OCI-LY3 (cell line): ENCODE measurements at regions not wholly inside any gene's neighbourhood (a gene's known extent, or its start where the extent isn't known, plus 50 kb on each side); places are given as distances from the start of the nearest gene placed in this dataset.

Source experiments
- H2AFZ ChIP-seq: fragments of 200-600, 300-600 bp; shearing (Covaris generic); 2 replicates; pipeline ENCODE4 v1.6.0; 2014; ENCODE audit warnings: antibody characterized with exemption, low read depth, low read length
- H3K27ac ChIP-seq: fragments of 200-600, 300-600 bp; sonication (generic); 2 replicates; pipeline ENCODE4 v1.5.1; 2014; ENCODE audit warnings: mild to moderate bottlenecking, low read length, moderate library complexity, mixed read lengths
- H3K27me3 ChIP-seq: fragments of 200-600, 300-600 bp; sonication (generic); 2 replicates; pipeline ENCODE4 v1.6.1; 2014; ENCODE audit warnings: low read depth, low read length, mixed read lengths
- H3K36me3 ChIP-seq: fragments of 200-600, 300-600 bp; sonication (generic); replicated peaks from 2 replicates; pipeline ENCODE3; 2014; ENCODE audit warnings: low read depth, low read length, mixed read lengths
- H3K4me1 ChIP-seq: fragments of 300-600, 200-600 bp; sonication (generic); 2 replicates; pipeline ENCODE4 v1.6.1; 2014; ENCODE audit warnings: low read length, mixed read lengths
- H3K4me2 ChIP-seq: fragments of 200-600, 300-600 bp; sonication (generic); 2 replicates; pipeline ENCODE4 v1.6.1; 2014; ENCODE audit warnings: low read length, mixed read lengths
- H3K4me3 ChIP-seq: fragments of 300-600, 200-600 bp; sonication (generic); 2 replicates; pipeline ENCODE4 v1.5.1; 2014; ENCODE audit warnings: antibody characterized with exemption, mild to moderate bottlenecking, low read length, moderate library complexity
- H3K79me2 ChIP-seq: fragments of 300-600, 200-600 bp; shearing (Covaris generic); 2 replicates; pipeline ENCODE4 v1.6.1; 2014; ENCODE audit warnings: mild to moderate bottlenecking, low read length, mixed read lengths
- H3K9ac ChIP-seq: fragments of 300-600, 200-600 bp; shearing (Covaris generic); 2 replicates; pipeline ENCODE4 v1.6.0; 2014; ENCODE audit warnings: mild to moderate bottlenecking, low read length, moderate library complexity
- H3K9me3 ChIP-seq: fragments of 200-600, 300-600 bp; shearing (Covaris generic); 2 replicates; pipeline ENCODE4 v1.6.1; 2014; ENCODE audit warnings: low read length, mixed read lengths; ENCODE audit not compliant: insufficient read depth
- H4K20me1 ChIP-seq: fragments of 200-600, 300-600 bp; sonication (generic); 2 replicates; pipeline ENCODE4 v1.6.1; 2016; ENCODE audit warnings: low read length, mixed read lengths; ENCODE audit not compliant: insufficient read depth
- CTCF ChIP-seq: fragments of 200-600, 300-600 bp; sonication (generic); IDR thresholded peaks from 2 replicates; pipeline ENCODE4 v1.5.1; 2014; ENCODE audit warnings: antibody characterized with exemption, low read length, low read depth
- EZH2phosphoT487 ChIP-seq: fragments of 200-600 bp; shearing (Covaris generic); IDR thresholded peaks from 2 replicates; pipeline ENCODE4 v1.6.1; 2018; ENCODE audit warnings: antibody characterized with exemption, mixed run types, low read depth

- Histone ChIP-seq H3K27me3 (no peaks in the 10 kb centered on the region), H3K4me1 (no peaks in the 10 kb centered on the region), H3K27ac (no peak overlapping the region), H3K36me3 (no peaks in the 10 kb centered on the region), H4K20me1 (no peaks in the 10 kb centered on the region), H3K9me3 (no peaks in the 10 kb centered on the region), H3K79me2 (no peaks in the 10 kb centered on the region), H3K9ac (no peak overlapping the region), H2AFZ (no peak overlapping the region), H3K4me2 (no peak overlapping the region), H3K4me3 (no peak overlapping the region)
- no peak for TF ChIP-seq CTCF
- TF ChIP-seq EZH2phosphoT487, result no peak
These were observed 484.0 kb upstream of the MBL2 start for GRCh38 chr10:53256623-53257022.

DNA sequence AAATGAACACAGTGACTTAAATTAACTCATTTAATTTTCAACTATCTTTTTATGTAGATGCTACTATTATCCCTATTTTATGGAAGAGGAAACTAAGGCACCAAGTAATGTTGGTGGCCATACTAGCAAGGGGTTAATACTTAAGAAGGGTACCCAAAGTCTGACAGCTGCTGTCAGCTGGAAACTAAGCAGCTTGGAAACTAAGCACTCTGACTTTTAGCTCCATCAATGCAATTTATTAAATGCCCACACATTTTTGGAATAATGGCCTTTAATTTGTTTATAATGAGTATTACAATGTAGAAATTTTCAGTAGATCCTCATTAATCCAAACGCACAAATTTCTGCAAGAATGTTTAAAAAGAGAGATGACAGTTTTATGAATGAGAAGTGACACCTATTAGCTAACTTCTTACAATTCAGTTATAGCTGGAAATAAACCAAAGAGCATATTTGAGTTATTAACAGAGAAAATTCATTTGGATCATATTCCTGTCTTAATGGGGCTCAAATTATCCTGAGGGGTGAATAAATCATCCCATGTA is 483.1 kb upstream of the MBL2 start:
- no peaks in the 10 kb centered on the region for H3K27me3 ChIP-seq
- H2AFZ ChIP-seq, result no peak overlapping the region
- H3K4me1 ChIP-seq, result no peaks in the 10 kb centered on the region
- H3K4me3 ChIP-seq, result no peak overlapping the region
- no peaks in the 10 kb centered on the region for H3K79me2 ChIP-seq
- no peaks in the 10 kb centered on the region for H4K20me1 ChIP-seq
- H3K4me2 ChIP-seq, result no peak overlapping the region
- H3K27ac ChIP-seq, result no peak overlapping the region
- H3K9me3 ChIP-seq, result no peaks in the 10 kb centered on the region
- no peak overlapping the region for H3K9ac ChIP-seq
- no peak for TF ChIP-seq EZH2phosphoT487
- H3K36me3 ChIP-seq, result no peaks in the 10 kb centered on the region

DNA sequence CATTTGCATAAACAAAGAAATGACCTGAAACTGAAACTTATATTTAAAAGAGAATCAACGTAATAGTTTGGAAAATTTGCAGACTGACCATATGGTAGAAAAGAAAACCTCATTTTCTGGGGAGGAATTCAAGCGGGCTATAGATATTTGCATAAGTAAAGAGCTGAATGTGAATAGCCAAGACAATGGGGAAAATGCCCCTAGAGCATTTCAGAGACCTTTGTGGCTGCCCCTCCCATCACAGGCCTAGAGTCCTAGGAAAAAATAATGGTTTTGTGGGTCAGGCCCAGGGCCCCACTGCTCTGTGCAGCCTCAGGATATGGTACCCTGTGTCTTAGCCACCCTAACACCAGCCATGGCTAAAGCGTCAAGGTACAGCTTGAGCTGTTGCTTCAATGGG is 480.6 kb upstream of the MBL2 start:
- Histone ChIP-seq H3K36me3 (no peaks in the 10 kb centered on the region), H3K79me2 (no peaks in the 10 kb centered on the region), H3K4me1 (no peaks in the 10 kb centered on the region), H3K4me3 (no peak overlapping the region), H3K27me3 (no peaks in the 10 kb centered on the region), H2AFZ (no peak overlapping the region), H4K20me1 (no peaks in the 10 kb centered on the region), H3K9me3 (no peaks in the 10 kb centered on the region), H3K27ac (no peak overlapping the region), H3K9ac (no peak overlapping the region), H3K4me2 (no peak overlapping the region)
- TF ChIP-seq EZH2phosphoT487 (no peak), CTCF (no peak)

DNA sequence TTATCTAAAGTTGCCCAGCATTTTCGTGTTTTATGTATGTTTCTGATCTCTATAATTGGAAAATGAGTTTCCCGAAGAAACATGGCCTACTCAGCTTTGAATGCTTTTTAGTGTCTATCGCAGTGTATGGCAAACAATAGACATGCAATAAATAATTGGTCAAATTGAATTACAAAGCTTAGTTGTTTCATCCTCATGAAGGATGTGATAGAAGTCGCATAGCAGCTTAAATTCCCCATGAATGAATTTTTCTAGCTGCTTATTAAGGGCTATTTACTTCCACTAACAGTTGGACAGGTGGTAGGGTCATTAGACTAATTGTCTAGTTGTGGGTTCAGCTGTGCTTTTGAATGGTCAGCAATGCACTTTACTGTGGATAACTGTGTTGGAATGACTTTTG is 467.3 kb upstream of the MBL2 start:
- no peak overlapping the region for H3K9ac ChIP-seq
- H3K27ac ChIP-seq, result no peak overlapping the region
- H3K79me2 ChIP-seq, result no peaks in the 10 kb centered on the region
- H3K9me3 ChIP-seq, result no peaks in the 10 kb centered on the region
- H3K4me2 ChIP-seq, result no peak overlapping the region
- H2AFZ ChIP-seq, result no peak overlapping the region
- no peaks in the 10 kb centered on the region for H3K4me1 ChIP-seq
- no peaks in the 10 kb centered on the region for H4K20me1 ChIP-seq
- no peak for TF ChIP-seq CTCF
- TF ChIP-seq EZH2phosphoT487, result no peak
- H3K36me3 ChIP-seq, result no peaks in the 10 kb centered on the region
- H3K4me3 ChIP-seq, result no peak overlapping the region
- H3K27me3 ChIP-seq, result no peaks in the 10 kb centered on the region

DNA sequence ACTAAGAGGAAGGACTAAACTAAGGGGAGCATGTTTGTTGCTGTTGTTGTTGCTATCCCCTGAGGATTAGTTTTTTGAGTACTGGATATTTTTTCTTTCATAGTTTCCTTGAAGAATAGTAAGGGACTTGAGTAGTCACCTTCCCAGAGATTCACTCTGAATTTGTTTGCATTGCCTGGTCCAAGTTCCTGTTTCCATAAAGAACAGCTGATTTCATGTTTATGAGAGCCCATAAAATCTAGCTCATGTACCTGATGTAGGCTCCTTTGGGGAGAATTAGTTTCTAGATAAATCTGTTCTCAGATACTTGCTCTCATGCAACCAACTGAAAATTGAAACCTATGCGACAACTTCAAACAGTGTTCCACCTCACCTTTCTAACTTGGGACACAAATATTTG is 464.4 kb upstream of the MBL2 start:
- H2AFZ ChIP-seq, result no peak overlapping the region
- no peaks in the 10 kb centered on the region for H3K36me3 ChIP-seq
- no peaks in the 10 kb centered on the region for H3K79me2 ChIP-seq
- no peak overlapping the region for H3K27ac ChIP-seq
- no peaks in the 10 kb centered on the region for H3K4me1 ChIP-seq
- H4K20me1 ChIP-seq, result no peaks in the 10 kb centered on the region
- H3K27me3 ChIP-seq, result no peaks in the 10 kb centered on the region
- no peaks in the 10 kb centered on the region for H3K9me3 ChIP-seq
- H3K4me2 ChIP-seq, result no peak overlapping the region
- TF ChIP-seq EZH2phosphoT487 (no peak), CTCF (no peak)
- no peak overlapping the region for H3K4me3 ChIP-seq
- H3K9ac ChIP-seq, result no peak overlapping the region
